ENCODE measurements at regions not wholly inside any gene's neighbourhood (a gene's known extent, or its start where the extent isn't known, plus 50 kb on each side); places are given as distances from the start of the nearest gene placed in this dataset.

DNA sequence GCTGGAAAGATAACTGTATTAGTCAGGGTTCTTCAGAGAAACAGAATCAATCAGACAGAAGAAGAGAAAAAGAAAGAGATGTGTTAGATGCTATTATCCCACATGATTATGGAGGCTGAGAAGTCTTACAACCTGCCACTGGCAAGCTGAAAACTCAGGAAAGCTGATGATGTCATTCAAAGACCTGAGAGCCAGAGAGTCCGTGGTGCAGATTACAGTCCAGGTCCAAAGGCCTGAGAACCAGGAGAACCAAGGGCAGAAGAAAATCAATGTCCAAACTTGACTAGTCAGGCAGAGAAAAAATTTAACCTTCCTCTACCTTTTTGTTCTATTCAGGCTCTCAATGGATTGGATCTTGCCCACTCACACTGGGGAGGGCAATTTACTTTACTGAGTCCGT lies 172.5 kb downstream of the QDPR start:
- TF ChIP-seq EZH2 (IDR thresholded peaks at IDR 0.05; ENCODE audit: low read depth), result no peak
- TF ChIP-seq, protein P1, sequence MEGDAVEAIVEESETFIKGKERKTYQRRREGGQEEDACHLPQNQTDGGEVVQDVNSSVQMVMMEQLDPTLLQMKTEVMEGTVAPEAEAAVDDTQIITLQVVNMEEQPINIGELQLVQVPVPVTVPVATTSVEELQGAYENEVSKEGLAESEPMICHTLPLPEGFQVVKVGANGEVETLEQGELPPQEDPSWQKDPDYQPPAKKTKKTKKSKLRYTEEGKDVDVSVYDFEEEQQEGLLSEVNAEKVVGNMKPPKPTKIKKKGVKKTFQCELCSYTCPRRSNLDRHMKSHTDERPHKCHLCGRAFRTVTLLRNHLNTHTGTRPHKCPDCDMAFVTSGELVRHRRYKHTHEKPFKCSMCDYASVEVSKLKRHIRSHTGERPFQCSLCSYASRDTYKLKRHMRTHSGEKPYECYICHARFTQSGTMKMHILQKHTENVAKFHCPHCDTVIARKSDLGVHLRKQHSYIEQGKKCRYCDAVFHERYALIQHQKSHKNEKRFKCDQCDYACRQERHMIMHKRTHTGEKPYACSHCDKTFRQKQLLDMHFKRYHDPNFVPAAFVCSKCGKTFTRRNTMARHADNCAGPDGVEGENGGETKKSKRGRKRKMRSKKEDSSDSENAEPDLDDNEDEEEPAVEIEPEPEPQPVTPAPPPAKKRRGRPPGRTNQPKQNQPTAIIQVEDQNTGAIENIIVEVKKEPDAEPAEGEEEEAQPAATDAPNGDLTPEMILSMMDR (conservative IDR thresholded peaks at IDR 0.05), result no peak
